GM18873 (cell line): ENCODE measurements at regions not wholly inside any gene's neighbourhood (a gene's known extent, or its start where the extent isn't known, plus 50 kb on each side); places are given as distances from the start of the nearest gene placed in this dataset.

ENCODE experiments used
- ATAC-seq: cut with Tn5 transposase; IDR thresholded peaks from one replicate; pipeline ENCODE4 v1.9.1; 2021; ENCODE audit warnings: mild to moderate bottlenecking, moderate library complexity, moderate number of reproducible peaks; ENCODE audit not compliant: unreplicated experiment, low FRiP score

DNA sequence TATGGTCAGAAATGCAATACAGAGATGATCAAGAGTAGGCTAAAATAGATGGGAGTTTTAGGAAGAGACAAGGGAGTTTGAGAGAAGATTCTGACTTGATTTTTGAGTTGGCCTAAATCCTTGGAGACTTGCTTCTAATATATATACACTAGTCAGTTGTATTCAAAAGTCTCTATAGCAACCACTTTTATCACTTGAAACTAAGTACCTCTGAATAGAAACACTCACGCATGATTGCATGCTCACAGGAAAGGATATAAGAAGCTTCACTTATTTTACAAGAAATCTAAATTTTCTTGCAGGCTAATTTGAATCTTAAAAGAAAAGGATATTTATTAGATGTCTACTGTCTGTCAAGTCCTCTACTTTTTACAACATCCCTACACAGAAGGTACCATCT lies 316.8 kb downstream of the SNAPC1 start:
- ATAC-seq, result no peak

DNA sequence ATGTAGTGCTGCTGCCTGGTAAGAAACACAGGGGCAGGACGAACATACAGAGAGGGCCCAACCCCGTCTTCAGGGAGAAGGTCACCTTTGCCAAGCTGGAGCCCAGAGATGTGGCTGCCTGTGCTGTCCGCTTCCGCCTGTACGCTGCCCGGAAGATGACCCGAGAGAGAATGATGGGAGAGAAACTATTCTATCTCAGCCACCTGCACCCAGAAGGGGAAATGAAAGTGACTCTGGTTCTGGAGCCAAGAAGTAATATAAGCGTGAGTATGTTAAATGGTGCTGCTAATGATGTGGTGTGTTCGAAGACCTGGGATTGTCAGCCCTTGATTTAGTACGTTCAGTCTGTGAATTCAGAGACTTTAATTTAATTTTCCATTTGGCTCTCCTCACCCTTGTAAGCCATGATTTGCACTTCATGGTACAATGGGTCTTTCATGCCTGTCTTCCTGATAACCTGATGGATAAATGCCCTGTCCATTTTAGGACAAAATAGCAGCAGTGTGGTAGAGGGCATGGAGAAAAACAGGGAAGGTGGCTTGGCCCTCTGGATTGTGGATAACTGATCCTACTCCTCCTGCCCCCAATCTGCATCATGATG lies 318.9 kb downstream of the SNAPC1 start:
- ATAC-seq, result peak; percentile 89

DNA sequence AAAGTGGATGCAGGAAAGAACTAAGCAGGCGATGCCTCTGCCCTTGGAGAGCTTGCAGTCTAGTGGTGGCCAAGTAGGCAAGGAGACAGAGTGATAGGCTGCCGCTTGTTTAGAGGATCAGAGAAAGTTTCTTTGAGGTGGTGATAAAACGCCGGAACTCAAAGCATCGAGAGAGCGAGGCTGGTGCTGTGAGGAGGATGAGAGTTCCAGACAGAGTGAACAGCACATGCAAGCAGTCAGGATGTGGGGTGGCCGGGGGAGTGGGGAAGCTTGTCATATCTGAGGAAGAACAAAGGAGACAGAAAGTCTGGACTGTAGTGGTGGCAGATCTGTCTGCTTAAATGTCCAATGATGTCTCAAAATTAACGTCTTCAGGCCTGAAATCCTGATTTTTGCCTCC lies 319.7 kb downstream of the SNAPC1 start:
- ATAC-seq, result no peak

DNA sequence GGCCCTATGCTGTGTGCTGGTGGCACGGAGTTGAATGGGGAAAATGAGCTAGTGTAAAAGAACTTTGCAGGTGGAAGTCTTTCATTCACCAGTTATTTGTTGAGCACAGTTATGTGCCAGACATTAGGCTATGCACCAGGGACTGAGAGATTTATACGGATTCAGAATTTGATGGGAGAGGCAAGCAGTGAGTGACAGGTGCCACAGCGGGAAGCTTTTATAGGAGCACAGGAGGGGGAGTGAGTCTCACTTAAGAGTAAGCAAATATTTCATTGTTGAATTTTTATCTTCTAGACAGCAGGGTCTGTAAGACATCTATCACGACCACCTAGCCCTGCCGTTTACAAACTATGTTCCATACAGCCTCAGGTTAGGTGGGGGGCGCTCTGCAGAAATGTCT lies 320.6 kb downstream of the SNAPC1 start:
- ATAC-seq, result no peak

DNA sequence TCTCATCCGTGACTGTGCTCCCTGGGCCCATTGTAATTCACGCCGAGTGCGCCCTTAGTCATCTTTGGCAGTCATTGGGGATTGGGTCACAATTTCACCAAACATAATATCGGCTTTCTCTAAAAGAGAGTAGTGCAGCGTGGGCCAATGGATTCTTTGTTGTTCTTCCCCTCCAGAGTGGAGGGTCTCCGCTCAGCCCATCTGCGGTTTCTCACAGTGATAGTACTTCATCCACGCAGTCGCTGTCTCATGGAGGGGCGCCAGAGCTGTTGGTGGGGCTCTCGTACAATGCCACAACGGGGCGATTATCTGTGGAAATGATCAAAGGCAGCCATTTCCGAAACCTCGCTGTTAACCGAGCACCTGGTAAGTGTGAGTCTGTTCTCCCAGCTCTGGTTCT lies 321.8 kb downstream of the SNAPC1 start:
- ATAC-seq, result no peak

DNA sequence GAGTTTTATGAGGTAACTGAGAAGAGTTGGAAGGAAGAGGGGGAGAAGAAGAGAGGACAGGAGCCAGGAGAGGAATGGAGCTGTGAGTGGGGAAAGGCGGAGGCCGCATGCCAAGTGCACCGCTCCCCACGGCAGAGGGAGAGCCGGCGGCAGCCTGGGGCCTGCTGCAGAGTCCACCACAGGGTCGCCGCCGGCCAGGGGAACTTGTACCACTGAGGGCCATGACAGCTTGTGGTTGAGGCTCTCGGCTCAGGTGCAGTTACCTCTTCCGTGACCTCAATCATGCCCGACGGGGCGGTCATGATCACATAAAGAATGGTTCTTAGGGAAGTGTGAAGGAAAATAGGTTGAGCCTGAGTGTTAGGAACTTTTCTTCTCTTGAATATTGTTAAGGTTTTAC lies 325.0 kb downstream of the SNAPC1 start:
- ATAC-seq, result no peak

DNA sequence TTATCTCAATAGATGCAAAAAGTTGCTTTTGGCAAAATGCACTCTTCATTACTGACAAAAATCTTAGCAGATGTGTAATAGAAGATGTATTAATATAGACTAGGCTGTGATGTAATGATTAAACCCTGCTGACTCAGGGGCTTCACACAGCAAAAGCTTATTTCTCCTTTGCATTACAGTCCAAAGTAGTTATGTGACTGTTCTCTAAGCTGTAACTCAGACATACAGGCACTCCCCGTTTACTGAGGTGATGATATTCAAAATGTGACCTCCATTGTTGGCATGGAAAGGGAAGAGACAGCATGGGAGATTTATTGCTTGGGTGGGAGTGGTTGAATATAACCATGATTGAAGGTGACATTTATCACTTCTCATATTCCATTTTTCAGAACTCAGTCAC lies 331.5 kb downstream of the SNAPC1 start:
- no peak for ATAC-seq

DNA sequence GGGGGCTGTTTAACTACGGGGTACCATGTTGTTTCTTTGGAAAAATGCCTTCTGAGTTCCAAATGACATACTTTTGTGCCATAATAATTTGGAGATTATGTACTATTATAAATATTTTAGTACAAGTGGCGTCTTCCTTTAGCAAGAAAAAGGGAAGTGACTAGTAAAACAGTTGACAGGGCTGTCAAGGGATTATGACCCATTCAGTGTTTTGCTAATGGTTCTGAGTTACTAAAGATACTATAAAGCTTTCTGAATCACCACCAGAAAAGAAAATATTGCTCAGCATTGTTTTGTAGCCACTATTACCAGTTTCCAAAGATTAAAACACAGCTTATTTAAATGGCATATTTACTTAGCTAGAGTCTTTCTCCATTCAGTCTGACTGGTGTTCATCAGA lies 334.9 kb downstream of the SNAPC1 start:
- ATAC-seq, result no peak

DNA sequence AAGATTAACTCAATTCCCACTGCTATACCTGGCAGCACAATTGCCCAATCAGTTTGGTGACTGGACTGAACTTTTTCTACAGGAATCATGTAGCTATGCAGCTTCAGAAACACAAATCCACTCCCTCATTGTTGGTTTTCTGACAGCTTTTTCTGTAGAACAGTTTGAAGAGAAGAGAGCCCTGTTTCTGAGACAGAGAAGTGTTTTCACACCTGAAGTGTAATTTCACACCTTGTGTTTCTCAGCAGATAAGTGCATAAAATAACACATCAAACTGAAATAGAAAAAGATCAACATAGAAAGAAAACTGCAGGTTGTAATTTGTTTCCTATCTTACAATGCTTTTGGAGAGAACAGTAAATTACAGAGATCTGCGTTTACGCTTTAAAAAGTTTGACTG lies 335.6 kb downstream of the SNAPC1 start:
- no peak for ATAC-seq

DNA sequence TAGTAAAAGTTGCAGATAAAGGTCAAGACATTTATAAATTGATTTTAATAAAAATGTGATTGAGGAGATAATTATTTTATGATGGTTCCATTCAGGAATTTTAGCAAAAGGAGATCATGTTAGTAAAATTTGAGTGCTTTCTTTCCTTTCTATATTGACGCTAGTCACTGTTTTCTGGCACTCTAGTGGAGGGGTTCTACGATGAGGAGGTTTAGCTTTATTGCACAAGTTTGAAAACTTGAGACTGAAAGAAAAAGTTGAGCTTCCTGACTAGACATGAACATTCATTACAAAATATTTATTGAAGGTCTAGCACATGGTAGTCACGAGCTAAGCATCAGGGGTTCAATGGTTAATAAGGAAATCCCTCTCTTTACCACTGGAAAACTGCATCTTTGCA lies 336.1 kb downstream of the SNAPC1 start:
- ATAC-seq, result no peak

DNA sequence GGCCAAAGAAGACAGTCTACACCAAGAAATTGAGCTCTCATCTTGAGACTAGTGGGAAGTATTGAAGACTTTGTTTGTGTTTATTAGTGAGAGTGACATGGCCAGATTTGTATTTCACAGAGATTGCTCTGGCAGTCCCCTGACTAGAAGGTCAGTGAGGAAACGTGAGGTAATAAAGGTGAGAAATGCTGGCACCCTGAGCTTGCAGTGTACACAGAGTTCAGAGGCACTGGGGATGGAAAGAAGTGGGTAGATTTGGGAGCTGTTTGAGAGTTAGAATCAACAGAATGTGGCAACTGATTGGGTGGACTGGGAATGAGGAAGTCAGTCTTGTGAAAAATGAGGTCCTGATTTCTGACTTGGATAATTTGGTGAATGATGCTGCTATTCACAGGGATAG lies 336.9 kb downstream of the SNAPC1 start:
- ATAC-seq, result no peak

DNA sequence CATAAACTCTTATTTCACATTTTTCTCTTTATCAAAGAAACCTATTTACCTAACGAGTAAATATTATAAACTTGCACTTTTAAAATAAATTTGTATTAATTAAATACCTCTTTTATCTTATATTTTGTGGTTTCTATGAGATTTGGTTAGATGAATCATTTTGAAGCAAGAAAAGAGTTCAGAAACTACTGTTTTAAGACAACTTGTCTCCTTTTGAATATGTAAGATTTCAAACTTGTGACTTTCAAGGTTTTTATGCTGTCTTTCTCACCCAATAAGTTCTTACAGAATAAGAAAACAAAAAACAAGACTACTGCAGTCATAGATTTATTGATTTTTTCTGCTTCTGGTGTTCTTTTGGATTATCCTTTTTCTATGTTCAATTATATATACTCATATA lies 339.0 kb downstream of the SNAPC1 start:
- ATAC-seq, result no peak

DNA sequence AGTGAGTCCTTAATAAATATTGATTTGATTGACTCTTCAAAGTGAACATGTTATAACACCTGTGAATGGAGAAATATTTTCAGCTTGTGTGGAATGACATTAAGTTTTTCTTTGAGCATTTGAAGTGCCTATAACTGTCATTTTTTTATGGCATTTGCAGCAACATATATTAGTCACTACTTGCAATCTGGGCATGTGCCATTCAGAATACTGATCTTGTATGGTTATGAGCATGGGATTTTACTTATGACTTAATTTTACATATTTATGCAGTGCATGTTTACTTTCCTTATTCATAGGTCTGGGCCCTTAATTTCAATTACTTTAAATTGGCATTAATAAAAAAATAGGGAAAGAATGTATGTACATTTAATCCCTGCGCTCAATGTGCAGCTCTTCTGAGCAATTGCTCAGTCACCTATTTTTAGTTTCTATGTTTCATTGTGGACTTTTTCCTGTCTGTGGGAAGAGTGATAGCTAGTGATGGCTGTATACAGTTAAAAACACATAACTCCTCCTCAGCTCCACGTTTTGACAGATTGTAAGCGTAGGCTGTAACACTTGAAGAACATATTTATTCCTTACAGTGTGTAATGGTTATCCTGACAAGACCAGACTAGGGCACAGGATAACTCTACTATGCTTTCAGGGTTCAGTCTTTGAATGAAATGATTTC lies 339.6 kb downstream of the SNAPC1 start:
- no peak for ATAC-seq

DNA sequence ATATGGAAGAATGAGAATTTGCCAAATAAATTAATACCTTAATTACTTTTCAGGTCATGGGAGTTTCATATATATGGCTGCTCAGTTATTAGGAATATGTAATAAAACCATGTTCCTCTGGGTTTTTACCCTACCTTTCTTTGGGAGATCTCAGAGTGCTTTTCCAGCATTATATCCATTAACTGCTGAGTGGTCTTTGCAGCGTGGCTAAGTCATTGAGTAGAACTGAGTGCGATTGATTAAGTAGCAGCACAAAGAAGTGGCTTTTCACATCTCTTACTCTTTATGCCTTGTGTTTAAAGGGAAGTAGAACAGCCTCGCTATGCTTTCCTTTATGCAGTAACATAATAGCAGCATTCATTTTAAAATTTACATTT lies 340.1 kb downstream of the SNAPC1 start:
- no peak for ATAC-seq

DNA sequence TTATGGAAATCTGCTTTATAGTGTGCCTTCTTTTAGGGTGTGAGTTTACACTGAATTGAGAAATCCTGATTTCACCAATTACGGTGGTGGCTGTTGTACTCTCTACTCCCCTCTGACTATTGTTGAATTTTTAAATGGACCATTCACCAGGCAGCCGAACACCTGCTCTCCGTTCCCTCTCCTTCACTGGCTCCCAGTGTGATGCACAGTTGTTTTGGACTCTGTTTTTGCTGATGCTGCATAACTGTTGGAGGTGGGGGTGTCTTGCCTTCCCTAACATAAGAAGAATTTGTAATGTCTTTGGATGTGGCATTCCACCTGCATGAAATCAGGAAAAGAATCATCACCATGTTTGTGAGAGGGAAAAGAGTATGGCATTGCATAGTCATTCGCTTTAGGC lies 341.2 kb downstream of the SNAPC1 start:
- ATAC-seq, result no peak

DNA sequence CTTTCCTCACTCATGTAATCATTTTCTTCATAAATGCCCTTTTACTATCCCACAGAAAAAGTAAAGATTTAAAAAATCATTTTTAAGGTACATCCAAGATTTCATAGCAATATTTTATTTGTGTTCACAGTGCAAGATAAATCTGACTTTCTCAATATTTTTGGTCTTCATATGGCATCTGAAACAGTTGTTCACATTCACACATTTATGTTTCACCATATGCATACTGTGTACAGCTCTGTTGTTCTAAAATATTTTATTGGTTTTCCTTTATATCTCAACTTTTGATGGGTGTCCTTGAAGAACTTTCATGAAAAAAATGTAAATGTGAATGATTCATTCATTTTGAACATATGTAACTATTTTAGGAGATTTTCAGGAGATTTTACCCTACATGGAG lies 348.7 kb downstream of the SNAPC1 start:
- ATAC-seq, result no peak

DNA sequence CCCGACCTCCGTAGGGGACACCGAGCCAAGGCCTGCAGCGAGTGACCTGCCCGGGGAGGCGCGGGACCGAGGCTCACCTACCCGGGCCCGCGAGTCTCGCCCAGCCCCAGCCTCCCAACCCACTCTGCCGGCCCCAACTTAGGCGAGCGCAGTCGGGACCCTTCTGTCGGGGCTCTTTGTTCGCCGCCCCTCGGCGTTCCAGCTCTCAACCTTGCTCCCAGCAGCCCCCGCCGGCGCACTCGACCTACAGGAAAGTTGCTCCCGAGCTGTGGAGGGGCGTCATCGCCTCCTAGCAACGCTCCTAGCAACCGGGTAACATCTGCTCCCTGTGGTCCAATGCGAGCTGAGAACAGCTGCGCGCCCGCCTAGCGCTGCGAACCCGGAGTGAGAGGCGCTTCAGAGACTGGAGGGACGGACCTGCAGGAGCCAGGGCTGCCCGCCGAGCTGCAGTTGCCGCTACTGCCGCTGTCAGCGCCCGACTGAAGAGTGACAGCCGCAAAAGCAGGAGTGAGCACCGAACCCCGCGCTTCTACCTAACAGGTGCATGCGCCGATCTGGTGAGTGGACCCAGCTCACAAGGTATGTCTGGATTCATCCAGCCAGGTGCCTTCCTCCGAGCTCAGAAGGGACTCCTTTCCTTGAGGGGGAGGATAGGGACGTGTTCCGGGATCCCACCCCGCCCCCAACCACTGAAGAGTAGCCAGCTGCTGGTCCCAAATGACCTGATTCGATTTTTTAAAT lies 355.0 kb downstream of the SNAPC1 start:
- peak; percentile 70 for ATAC-seq

DNA sequence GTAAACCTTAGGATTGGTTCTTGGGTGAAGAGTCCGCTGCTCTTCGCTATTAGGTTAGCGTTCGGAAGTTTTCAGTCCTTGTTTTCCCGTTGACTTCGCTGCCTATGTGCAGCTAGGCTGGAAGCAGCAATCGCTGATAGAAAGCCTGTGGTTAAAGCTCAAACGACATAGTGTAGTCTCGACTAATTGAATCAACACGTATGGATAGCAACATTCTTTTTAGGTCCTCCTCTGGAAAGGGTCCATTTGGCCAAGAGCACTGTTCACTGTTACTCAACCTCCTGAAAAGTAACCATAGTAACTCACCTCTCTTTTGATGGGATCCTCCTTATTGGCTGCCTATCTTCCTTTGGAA lies 355.5 kb downstream of the SNAPC1 start:
- ATAC-seq, result no peak

DNA sequence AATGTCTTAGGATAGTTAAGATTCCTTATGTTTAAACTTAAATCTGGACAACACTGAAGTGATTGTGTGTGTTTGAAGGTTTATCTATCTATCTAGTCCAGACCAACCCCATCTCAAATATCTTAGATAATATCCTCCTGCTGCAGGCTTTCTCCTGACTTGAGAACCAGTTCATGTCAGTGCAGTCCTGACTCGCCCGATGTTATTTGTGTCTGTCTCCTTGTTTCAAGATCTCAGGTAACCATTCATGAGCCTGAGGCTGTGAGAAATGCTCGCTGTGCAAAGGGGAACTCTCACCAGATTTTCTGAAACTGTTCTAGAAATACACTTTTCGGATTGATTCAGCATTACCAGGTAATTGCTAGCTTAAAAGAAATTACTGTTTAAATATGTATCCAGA lies 356.2 kb downstream of the SNAPC1 start:
- ATAC-seq, result no peak

DNA sequence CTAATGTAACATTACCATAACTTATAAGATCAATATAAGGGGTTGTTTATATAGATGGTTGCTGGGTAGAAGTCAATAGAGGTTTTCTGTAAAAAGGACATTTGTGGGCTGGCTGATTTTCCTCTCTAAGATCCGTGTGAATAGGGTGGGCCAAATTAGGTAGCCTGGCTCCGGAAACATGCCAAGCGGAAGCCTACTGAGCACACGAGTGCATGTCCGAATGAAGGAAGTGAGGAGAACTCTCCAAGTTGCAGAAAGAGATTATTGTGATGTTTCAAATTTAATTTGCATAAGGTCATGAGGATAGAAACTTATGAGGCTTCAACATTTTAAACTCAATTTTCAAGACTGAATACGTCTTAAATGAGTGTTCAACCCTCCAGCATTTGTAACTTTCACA lies 356.7 kb downstream of the SNAPC1 start:
- ATAC-seq, result no peak

DNA sequence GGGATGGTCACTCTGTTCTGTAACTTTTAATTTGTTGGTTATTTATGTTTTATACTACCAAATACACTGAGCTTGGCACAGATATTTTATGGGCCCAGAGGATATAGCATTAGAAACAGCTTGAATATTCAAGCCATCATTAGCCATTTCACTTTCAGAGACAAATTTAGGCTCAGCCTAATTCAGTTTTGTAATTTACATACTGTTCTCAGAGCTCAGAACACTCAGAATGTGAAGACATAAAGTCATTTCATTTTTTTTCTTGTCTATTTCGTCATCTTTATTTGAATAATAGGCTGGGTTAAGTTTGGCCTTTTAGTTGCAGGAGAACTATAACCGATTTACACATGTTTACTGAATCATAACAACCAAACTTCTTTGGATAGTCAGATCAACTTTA lies 361.7 kb downstream of the SNAPC1 start:
- ATAC-seq, result no peak

DNA sequence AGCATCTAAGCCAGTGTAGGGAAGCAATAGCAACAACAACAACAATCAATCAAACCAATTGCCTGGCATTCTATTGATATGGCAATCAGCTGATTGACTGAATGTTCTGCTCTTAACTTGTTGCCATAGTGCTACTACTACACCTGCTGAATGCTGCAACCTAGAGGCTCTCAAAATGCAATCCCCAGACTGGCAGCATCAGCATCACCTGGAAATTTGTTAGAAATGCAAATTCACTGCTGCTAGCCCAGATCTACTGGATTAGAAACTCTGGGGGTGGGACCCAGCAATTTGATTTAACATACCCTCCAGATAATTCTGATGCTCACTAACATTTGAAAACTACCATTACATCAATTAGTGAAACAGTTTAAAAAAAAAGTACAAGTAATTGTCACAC lies 363.6 kb downstream of the SNAPC1 start:
- no peak for ATAC-seq
